T-helper 17 cell (primary cell): ENCODE measurements at regions not wholly inside any gene's neighbourhood (a gene's known extent, or its start where the extent isn't known, plus 50 kb on each side); places are given as distances from the start of the nearest gene placed in this dataset.

Source experiments
- ATAC-seq: fragments of 150-1000 bp; cut with Tn5 transposase; 2 replicates; pipeline ENCODE4 v1.10.0; 2021; ENCODE audit warnings: mild to moderate bottlenecking, moderate library complexity
- DNase-seq, 3 donors: peaks; one replicate each; pipeline versions ENCODE4 v3.0.0 to v3.0.0-alpha.2; 2020 to 2021
- H3K9me3 ChIP-seq: one replicate; pipeline ENCODE4 v1.7.0; 2013; ENCODE audit warnings: low read length, mild to moderate bottlenecking; ENCODE audit not compliant: control insufficient read depth, poor library complexity, severe bottlenecking
- H3K27ac Mint-ChIP-seq: one replicate; pipeline ENCODE4 v1.8.0; 2022; ENCODE audit warnings: mild to moderate bottlenecking, moderate library complexity, mixed read lengths
- H3K27me3 Mint-ChIP-seq: one replicate; pipeline ENCODE4 v1.8.0; 2022; ENCODE audit warnings: mixed read lengths
- H3K36me3 Mint-ChIP-seq: one replicate; pipeline ENCODE4 v1.8.0; 2022; ENCODE audit warnings: low read depth, mixed read lengths
- H3K4me1 Mint-ChIP-seq: one replicate; pipeline ENCODE4 v1.8.0; 2022; ENCODE audit warnings: mild to moderate bottlenecking, mixed read lengths
- H3K4me3 Mint-ChIP-seq: one replicate; pipeline ENCODE4 v1.8.0; 2022; ENCODE audit warnings: mild to moderate bottlenecking, moderate library complexity, mixed read lengths

- no peaks in the 10 kb centered on the region for H3K9me3 ChIP-seq
- no peak for DNase-seq
- H3K27ac Mint-ChIP-seq, result no peak overlapping the region
- peaks cover 2% of the 10 kb centered on the region for H3K36me3 Mint-ChIP-seq
- no peak overlapping the region for H3K4me3 Mint-ChIP-seq
- H3K27me3 Mint-ChIP-seq, result no peaks in the 10 kb centered on the region
- ATAC-seq, result no peak
- peaks cover 21% of the 10 kb centered on the region for H3K4me1 Mint-ChIP-seq
Observed at GRCh38 chrX:15150586-15150985, 119.3 kb downstream of the ASB9 start.

- Mint-ChIP-seq H3K4me3 (no peak overlapping the region), H3K27me3 (no peaks in the 10 kb centered on the region), H3K4me1 (peaks cover 16% of the 10 kb centered on the region), H3K36me3 (no peaks in the 10 kb centered on the region), H3K27ac (no peak overlapping the region)
- ATAC-seq (no peak), DNase-seq (no peak)
- no peaks in the 10 kb centered on the region for H3K9me3 ChIP-seq
Observed at GRCh38 chrX:15146515-15146914, 123.4 kb downstream of the ASB9 start.

- no peak overlapping the region for H3K4me3 Mint-ChIP-seq
- no peak for ATAC-seq
- no peaks in the 10 kb centered on the region for H3K27me3 Mint-ChIP-seq
Observed at GRCh38 chrX:15143825-15144121, 126.1 kb downstream of the ASB9 start.

GRCh38 chrX:15143050-15143824 lies 126.6 kb downstream of the ASB9 start:
- H3K27me3 Mint-ChIP-seq, result no peaks in the 10 kb centered on the region
- peak; percentile 70 for ATAC-seq
- H3K27ac Mint-ChIP-seq, result peak overlapping the region; percentile 39
- no peaks in the 10 kb centered on the region for H3K36me3 Mint-ChIP-seq
- H3K4me1 Mint-ChIP-seq, result peaks cover 5% of the 10 kb centered on the region
- no peaks in the 10 kb centered on the region for H3K9me3 ChIP-seq
- peak in 2 of 3 donors; percentile 10 for DNase-seq
- peak overlapping the region; percentile 49 for H3K4me3 Mint-ChIP-seq

More at GRCh38 chrX:15143825-15144121, 126.1 kb downstream of the ASB9 start:
- no peak for DNase-seq
- H3K4me1 Mint-ChIP-seq, result peaks cover 5% of the 10 kb centered on the region
- H3K9me3 ChIP-seq, result no peaks in the 10 kb centered on the region
- no peaks in the 10 kb centered on the region for H3K36me3 Mint-ChIP-seq
- no peak overlapping the region for H3K27ac Mint-ChIP-seq

- no peaks in the 10 kb centered on the region for H3K27me3 Mint-ChIP-seq
- no peak overlapping the region for H3K4me3 Mint-ChIP-seq
- ATAC-seq (peak; percentile 36), DNase-seq (no peak)
- H3K27ac Mint-ChIP-seq, result peak overlapping the region; percentile 39
- H3K9me3 ChIP-seq, result no peaks in the 10 kb centered on the region
- no peaks in the 10 kb centered on the region for H3K36me3 Mint-ChIP-seq
- H3K4me1 Mint-ChIP-seq, result peaks cover 5% of the 10 kb centered on the region
Observed at GRCh38 chrX:15142084-15142715, 127.7 kb downstream of the ASB9 start.

GRCh38 chrX:15136795-15137194 lies 133.1 kb downstream of the ASB9 start:
- DNase-seq, result no peak
- Mint-ChIP-seq H3K4me3 (no peak overlapping the region), H3K27me3 (no peaks in the 10 kb centered on the region), H3K4me1 (no peaks in the 10 kb centered on the region), H3K27ac (no peak overlapping the region), H3K36me3 (no peaks in the 10 kb centered on the region)
- H3K9me3 ChIP-seq, result no peaks in the 10 kb centered on the region
- no peak for ATAC-seq

- ATAC-seq (no peak), DNase-seq (no peak)
- H3K27me3 Mint-ChIP-seq, result no peaks in the 10 kb centered on the region
- H3K4me3 Mint-ChIP-seq, result no peak overlapping the region
- no peaks in the 10 kb centered on the region for H3K9me3 ChIP-seq
- H3K27ac Mint-ChIP-seq, result no peak overlapping the region
- no peaks in the 10 kb centered on the region for H3K36me3 Mint-ChIP-seq
- H3K4me1 Mint-ChIP-seq, result no peaks in the 10 kb centered on the region
Observed at GRCh38 chrX:15129412-15129811, 140.5 kb downstream of the ASB9 start.

GRCh38 chrX:15128861-15129260 lies 141.0 kb downstream of the ASB9 start:
- Mint-ChIP-seq H3K27me3 (no peaks in the 10 kb centered on the region), H3K4me3 (no peak overlapping the region), H3K36me3 (no peaks in the 10 kb centered on the region), H3K4me1 (no peaks in the 10 kb centered on the region), H3K27ac (no peak overlapping the region)
- no peak for DNase-seq
- no peak for ATAC-seq
- no peaks in the 10 kb centered on the region for H3K9me3 ChIP-seq

- no peak overlapping the region for H3K4me3 Mint-ChIP-seq
- no peak overlapping the region for H3K27ac Mint-ChIP-seq
- no peaks in the 10 kb centered on the region for H3K4me1 Mint-ChIP-seq
- no peaks in the 10 kb centered on the region for H3K36me3 Mint-ChIP-seq
- no peaks in the 10 kb centered on the region for H3K27me3 Mint-ChIP-seq
- ATAC-seq, result no peak
- DNase-seq, result no peak
- H3K9me3 ChIP-seq, result no peaks in the 10 kb centered on the region
Observed at GRCh38 chrX:15127010-15127409, 142.9 kb downstream of the ASB9 start.

- DNase-seq, result no peak
- H3K4me1 Mint-ChIP-seq, result peaks cover 5% of the 10 kb centered on the region
- H3K4me3 Mint-ChIP-seq, result no peak overlapping the region
- no peak for ATAC-seq
- no peaks in the 10 kb centered on the region for H3K9me3 ChIP-seq
- no peaks in the 10 kb centered on the region for H3K27me3 Mint-ChIP-seq
- H3K27ac Mint-ChIP-seq, result peak overlapping the region; percentile 27
- no peaks in the 10 kb centered on the region for H3K36me3 Mint-ChIP-seq
Observed at GRCh38 chrX:15116900-15117299, 153.0 kb downstream of the ASB9 start.

GRCh38 chrX:15114743-15115566 lies 154.9 kb downstream of the ASB9 start:
- Mint-ChIP-seq H3K27me3 (no peaks in the 10 kb centered on the region), H3K27ac (no peak overlapping the region), H3K4me1 (peaks cover 5% of the 10 kb centered on the region), H3K4me3 (no peak overlapping the region), H3K36me3 (no peaks in the 10 kb centered on the region)
- no peaks in the 10 kb centered on the region for H3K9me3 ChIP-seq
- DNase-seq (no peak), ATAC-seq (no peak)

- H3K4me3 Mint-ChIP-seq, result no peak overlapping the region
- no peaks in the 10 kb centered on the region for H3K27me3 Mint-ChIP-seq
- peaks cover 3% of the 10 kb centered on the region for H3K36me3 Mint-ChIP-seq
- H3K9me3 ChIP-seq, result peaks cover 4% of the 10 kb centered on the region
- DNase-seq (no peak), ATAC-seq (no peak)
- no peak overlapping the region for H3K27ac Mint-ChIP-seq
- peaks cover 10% of the 10 kb centered on the region for H3K4me1 Mint-ChIP-seq
Observed at GRCh38 chrX:15107367-15107988, 162.4 kb downstream of the ASB9 start.

GRCh38 chrX:15098505-15098904 lies 171.4 kb downstream of the ASB9 start:
- no peak overlapping the region for H3K27ac Mint-ChIP-seq
- no peak overlapping the region for H3K4me3 Mint-ChIP-seq
- ATAC-seq (no peak), DNase-seq (no peak)
- H3K9me3 ChIP-seq, result no peaks in the 10 kb centered on the region
- no peaks in the 10 kb centered on the region for H3K4me1 Mint-ChIP-seq
- H3K36me3 Mint-ChIP-seq, result no peaks in the 10 kb centered on the region
- H3K27me3 Mint-ChIP-seq, result no peaks in the 10 kb centered on the region
